Transverse colon (tissue), 4 donors: ENCODE measurements at regions not wholly inside any gene's neighbourhood (a gene's known extent, or its start where the extent isn't known, plus 50 kb on each side); places are given as distances from the start of the nearest gene placed in this dataset.

Experiments
- EP300 ChIP-seq: sonication (generic); formaldehyde crosslinking; IDR thresholded peaks from one replicate; pipeline ENCODE4 v1.6.1; 2017; ENCODE audit warnings: antibody characterized with exemption, low read depth
- POLR2A ChIP-seq: fragments of 450-650 bp; IDR thresholded peaks from one replicate; pipeline ENCODE4 v1.6.1; 2016; ENCODE audit warnings: antibody characterized with exemption, mild to moderate bottlenecking, moderate library complexity
- POLR2AphosphoS5 ChIP-seq, 3 donors: sonication (generic); formaldehyde crosslinking; IDR thresholded peaks; one replicate each; pipeline ENCODE4 v1.6.1; 2016; ENCODE audit warnings: antibody characterized with exemption in 3 of 3
- TF ChIP-seq, protein P1 (sequence below), 5 experiments: fragments of 200-600 bp in 3 of 5; fragments of 450-650 bp in 2 of 5; sonication (generic) in 3 of 5; IDR thresholded peaks; 1 replicate in 2 of 5; 2 replicates in 3 of 5; pipeline ENCODE4 v1.5.1; 2016 to 2017; ENCODE audit warnings: antibody characterized with exemption in 5 of 5, inconsistent platforms in 3 of 5, mild to moderate bottlenecking in 2 of 5, moderate library complexity in 1 of 5

DNA sequence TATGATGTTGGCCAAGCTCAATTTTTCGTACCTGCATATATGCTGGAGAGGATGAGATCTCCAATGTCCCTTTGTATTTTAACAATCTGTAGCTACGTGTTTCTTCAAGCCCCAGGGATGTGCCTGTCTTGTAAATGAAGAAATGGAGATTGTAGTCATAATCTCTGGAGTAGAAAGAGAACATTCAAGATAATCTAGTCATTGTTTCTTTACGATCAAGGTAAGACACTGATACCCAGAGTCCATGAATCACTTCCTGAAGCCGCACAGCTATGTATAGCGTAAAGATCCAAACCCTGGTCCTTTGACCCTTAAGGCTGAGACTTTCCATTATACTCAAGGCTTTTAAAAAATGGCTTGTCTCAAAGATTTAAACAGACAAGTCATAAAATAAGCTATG is 205.5 kb downstream of the HS3ST3B1 start:
- TF ChIP-seq POLR2AphosphoS5 (IDR thresholded peaks at IDR 0.05), result no peak
- no peak for TF ChIP-seq POLR2A
- TF ChIP-seq, protein P1, sequence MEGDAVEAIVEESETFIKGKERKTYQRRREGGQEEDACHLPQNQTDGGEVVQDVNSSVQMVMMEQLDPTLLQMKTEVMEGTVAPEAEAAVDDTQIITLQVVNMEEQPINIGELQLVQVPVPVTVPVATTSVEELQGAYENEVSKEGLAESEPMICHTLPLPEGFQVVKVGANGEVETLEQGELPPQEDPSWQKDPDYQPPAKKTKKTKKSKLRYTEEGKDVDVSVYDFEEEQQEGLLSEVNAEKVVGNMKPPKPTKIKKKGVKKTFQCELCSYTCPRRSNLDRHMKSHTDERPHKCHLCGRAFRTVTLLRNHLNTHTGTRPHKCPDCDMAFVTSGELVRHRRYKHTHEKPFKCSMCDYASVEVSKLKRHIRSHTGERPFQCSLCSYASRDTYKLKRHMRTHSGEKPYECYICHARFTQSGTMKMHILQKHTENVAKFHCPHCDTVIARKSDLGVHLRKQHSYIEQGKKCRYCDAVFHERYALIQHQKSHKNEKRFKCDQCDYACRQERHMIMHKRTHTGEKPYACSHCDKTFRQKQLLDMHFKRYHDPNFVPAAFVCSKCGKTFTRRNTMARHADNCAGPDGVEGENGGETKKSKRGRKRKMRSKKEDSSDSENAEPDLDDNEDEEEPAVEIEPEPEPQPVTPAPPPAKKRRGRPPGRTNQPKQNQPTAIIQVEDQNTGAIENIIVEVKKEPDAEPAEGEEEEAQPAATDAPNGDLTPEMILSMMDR (IDR thresholded peaks at IDR 0.05), result no peak
- TF ChIP-seq EP300, result no peak
